NCI-H2171 (cell line): ENCODE measurements at regions not wholly inside any gene's neighbourhood (a gene's known extent, or its start where the extent isn't known, plus 50 kb on each side); places are given as distances from the start of the nearest gene placed in this dataset.

Source experiments
- DNase-seq: peaks from one replicate; lab custom pipeline; 2025; lab: John Stamatoyannopoulos, UW

- no peak for DNase-seq
These were observed 366.1 kb downstream of the CTTN start for GRCh38 chr11:70764356-70764905.

- DNase-seq, result no peak
These were observed 368.6 kb downstream of the CTTN start for GRCh38 chr11:70766901-70767300.

- DNase-seq, result no peak
These were observed 370.2 kb downstream of the CTTN start for GRCh38 chr11:70768346-70769095.

GRCh38 chr11:70769106-70769505 is 370.8 kb downstream of the CTTN start:
- DNase-seq, result no peak

- no peak for DNase-seq
These were observed 371.2 kb downstream of the CTTN start for GRCh38 chr11:70769521-70769920.

- no peak for DNase-seq
These were observed 373.0 kb downstream of the CTTN start for GRCh38 chr11:70771099-70771885.

- DNase-seq, result no peak
These were observed 374.6 kb downstream of the CTTN start for GRCh38 chr11:70772950-70773349.

GRCh38 chr11:70775386-70776075 is 377.2 kb downstream of the CTTN start:
- no peak for DNase-seq

GRCh38 chr11:70776914-70777532 is 378.7 kb downstream of the CTTN start:
- no peak for DNase-seq

GRCh38 chr11:70778883-70779282 is 380.6 kb downstream of the CTTN start:
- DNase-seq, result no peak

GRCh38 chr11:70779433-70780245 is 381.3 kb downstream of the CTTN start:
- no peak for DNase-seq

GRCh38 chr11:70780246-70780535 is 381.9 kb downstream of the CTTN start:
- DNase-seq, result no peak

GRCh38 chr11:70782401-70782913 is 384.1 kb downstream of the CTTN start:
- no peak for DNase-seq

GRCh38 chr11:70783356-70783755 is 385.0 kb downstream of the CTTN start:
- no peak for DNase-seq

- no peak for DNase-seq
These were observed 385.5 kb downstream of the CTTN start for GRCh38 chr11:70783821-70784220.

GRCh38 chr11:70785372-70785771 is 387.0 kb downstream of the CTTN start:
- no peak for DNase-seq

GRCh38 chr11:70786021-70786665 is 387.8 kb downstream of the CTTN start:
- no peak for DNase-seq

- no peak for DNase-seq
These were observed 390.1 kb downstream of the CTTN start for GRCh38 chr11:70788248-70789022.

- DNase-seq, result no peak
These were observed 392.5 kb downstream of the CTTN start for GRCh38 chr11:70790671-70791300.
